GM23248 (cell line): ENCODE measurements at regions not wholly inside any gene's neighbourhood (a gene's known extent, or its start where the extent isn't known, plus 50 kb on each side); places are given as distances from the start of the nearest gene placed in this dataset.

Experiments used
- EZH2 ChIP-seq: fragments of 200-600 bp; sonication (generic); IDR thresholded peaks from 2 replicates; pipeline ENCODE4 v1.6.1; 2018; ENCODE audit warnings: antibody characterized with exemption, mild to moderate bottlenecking; ENCODE audit not compliant: insufficient read depth, poor library complexity, severe bottlenecking
- EZH2phosphoT487 ChIP-seq: fragments of 200-600 bp; sonication (generic); IDR thresholded peaks from 2 replicates; pipeline ENCODE4 v1.6.1; 2018; ENCODE audit warnings: antibody characterized with exemption, moderate library complexity, mild to moderate bottlenecking, low read depth; ENCODE audit not compliant: insufficient read depth

GRCh38 chr11:130617001-130617400, 168.6 kb downstream of the ADAMTS15 start:
- TF ChIP-seq EZH2phosphoT487: no peak
- TF ChIP-seq EZH2: no peak
